Retinal pigment epithelial cell (primary cell): ENCODE measurements at regions not wholly inside any gene's neighbourhood (a gene's known extent, or its start where the extent isn't known, plus 50 kb on each side); places are given as distances from the start of the nearest gene placed in this dataset.
"Not testable (repeated sequence)": the region's sequence is repeated elsewhere in the genome, so short reads cannot be mapped to it uniquely, and the experiment has no call there.

Experiments
- DNase-seq: peaks from one replicate; pipeline ENCODE4 v3.0.0-alpha.2; 2010; ENCODE audit warnings: low read depth
- H3K4me3 ChIP-seq: 2 replicates; pipeline ENCODE4 v1.5.1; 2011; ENCODE audit warnings: mild to moderate bottlenecking, low read length, control low read depth, moderate library complexity
- TF ChIP-seq, protein P1 (sequence below): conservative IDR thresholded peaks from 2 replicates; pipeline ENCODE4 v1.5.1; 2011; ENCODE audit warnings: low read depth, low read length, control low read depth, inconsistent platforms

- no peak for DNase-seq
- TF ChIP-seq, protein P1, sequence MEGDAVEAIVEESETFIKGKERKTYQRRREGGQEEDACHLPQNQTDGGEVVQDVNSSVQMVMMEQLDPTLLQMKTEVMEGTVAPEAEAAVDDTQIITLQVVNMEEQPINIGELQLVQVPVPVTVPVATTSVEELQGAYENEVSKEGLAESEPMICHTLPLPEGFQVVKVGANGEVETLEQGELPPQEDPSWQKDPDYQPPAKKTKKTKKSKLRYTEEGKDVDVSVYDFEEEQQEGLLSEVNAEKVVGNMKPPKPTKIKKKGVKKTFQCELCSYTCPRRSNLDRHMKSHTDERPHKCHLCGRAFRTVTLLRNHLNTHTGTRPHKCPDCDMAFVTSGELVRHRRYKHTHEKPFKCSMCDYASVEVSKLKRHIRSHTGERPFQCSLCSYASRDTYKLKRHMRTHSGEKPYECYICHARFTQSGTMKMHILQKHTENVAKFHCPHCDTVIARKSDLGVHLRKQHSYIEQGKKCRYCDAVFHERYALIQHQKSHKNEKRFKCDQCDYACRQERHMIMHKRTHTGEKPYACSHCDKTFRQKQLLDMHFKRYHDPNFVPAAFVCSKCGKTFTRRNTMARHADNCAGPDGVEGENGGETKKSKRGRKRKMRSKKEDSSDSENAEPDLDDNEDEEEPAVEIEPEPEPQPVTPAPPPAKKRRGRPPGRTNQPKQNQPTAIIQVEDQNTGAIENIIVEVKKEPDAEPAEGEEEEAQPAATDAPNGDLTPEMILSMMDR: no peak
- no peak overlapping the region for H3K4me3 ChIP-seq
These were observed 186.7 kb downstream of the C9orf50 start for GRCh38 chr9:129434187-129434586.

DNA sequence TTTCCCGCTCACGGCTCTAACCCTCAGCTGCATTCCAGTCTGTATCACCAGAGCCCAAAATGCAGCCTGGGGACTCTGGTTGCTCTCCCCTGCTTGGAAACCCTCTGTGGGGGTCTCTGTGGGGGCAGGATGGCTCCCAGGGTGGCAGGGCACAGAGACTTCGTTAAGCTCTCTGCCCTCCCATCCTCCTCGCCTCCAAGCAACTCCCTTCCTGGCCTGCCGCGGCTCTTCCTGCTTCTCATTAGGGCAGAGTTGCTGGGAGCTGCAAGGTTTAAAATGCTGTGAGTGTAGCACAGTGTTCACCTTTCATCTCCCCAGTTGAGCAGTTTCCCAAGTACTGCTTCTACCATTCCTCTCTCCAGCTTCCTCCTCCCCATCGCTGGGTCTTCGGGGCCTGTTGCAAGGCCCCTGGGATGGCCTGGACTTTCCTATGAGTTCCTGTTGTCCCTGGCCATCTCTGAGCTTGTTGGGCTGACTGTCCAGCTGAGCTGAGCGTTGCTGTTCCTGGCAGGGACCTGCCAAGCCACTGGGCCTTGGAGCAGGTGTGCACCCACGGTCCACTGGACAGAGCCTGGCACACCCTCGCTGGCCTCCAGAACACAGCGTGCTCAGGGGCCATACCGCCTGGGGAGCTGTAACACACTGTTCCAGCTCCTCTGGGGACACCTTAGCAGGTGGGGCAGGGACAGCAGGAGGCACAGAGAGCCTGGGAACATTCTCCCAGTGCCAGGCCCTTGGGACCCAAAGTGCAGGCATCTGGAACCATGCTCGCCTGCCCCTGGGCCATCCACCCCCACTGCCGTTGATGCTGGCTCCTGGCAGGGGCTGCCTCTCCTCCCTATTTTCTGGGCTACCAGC, 188.4 kb downstream of the C9orf50 start:
- TF ChIP-seq, protein P1: no peak
- no peak overlapping the region for H3K4me3 ChIP-seq
- no peak for DNase-seq

GRCh38 chr9:129430940-129431643, 189.8 kb downstream of the C9orf50 start:
- TF ChIP-seq, protein P1: no peak
- no peak overlapping the region for H3K4me3 ChIP-seq
- DNase-seq: no peak

DNA sequence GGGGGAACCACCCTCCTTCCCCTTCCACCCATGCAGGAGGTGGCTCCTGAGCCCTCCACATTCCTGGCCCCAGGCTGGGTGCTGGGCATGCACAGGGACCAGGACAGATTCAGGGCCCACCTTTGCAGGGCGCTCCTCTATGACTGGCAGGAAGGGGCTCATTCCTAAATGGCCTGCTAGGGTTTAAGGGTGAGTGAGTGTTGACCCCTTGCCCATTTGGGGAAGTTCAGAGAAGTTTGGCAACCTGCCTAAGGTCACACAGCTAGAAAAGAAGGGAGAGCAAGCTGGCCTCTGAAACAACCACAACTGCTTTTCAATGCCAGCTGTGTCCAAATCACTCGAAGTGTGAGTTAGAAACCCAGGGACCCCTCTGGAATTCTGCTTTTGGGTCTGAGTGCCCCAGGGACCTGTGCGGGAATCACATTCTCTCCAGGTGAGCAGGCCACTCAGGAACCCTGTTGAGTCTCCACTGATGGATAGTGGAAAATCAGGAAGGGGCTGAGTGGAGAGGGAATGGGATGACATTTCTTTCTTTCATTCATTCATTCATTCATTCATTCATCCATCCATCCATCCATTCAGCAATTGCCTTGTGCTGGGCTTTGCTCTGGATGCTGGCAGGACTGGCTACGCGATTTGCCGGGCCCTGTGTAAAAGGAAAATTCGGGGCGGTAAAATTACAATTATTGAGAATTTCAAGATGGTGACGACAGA, 191.9 kb downstream of the C9orf50 start:
- TF ChIP-seq, protein P1: no peak
- DNase-seq: no peak
- no peak overlapping the region for H3K4me3 ChIP-seq

DNA sequence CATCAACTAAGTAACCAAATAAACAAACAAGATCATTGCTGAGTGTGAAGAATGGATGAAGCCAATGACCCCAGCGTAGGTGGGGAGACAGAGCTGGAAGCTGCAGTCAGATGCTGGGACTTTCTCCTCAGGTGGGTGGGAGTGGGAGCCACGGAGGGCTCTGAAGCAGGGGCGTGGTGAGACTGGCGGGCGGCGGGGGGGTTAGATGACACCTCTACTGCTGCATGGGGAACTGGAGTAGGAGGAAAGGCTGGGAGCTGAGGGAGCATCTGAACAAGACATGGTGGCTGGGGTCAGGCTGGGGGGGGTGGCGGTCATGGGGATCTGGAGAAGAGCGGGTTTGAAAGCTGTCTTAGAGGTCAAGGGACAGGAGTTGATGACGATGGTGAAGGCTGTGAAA, 193.8 kb downstream of the C9orf50 start:
- TF ChIP-seq, protein P1: no peak
- DNase-seq: no peak

GRCh38 chr9:129423755-129424154, 197.1 kb downstream of the C9orf50 start:
- DNase-seq, H3K4me3 ChIP-seq: not testable (repeated sequence)

More for the DNA sequence above, 193.8 kb downstream of the C9orf50 start:
- H3K4me3 ChIP-seq: no peak overlapping the region

GRCh38 chr9:129423216-129423615, 197.7 kb downstream of the C9orf50 start:
- TF ChIP-seq, protein P1: no peak
- H3K4me3 ChIP-seq: no peak overlapping the region
- no peak for DNase-seq
